Activated naive CD4-positive, alpha-beta T cell treated with anti-CD3 and anti-CD28 coated beads, Interleukin-2, amount 50 U/mL, for 72 hours (primary cell): ENCODE measurements at regions not wholly inside any gene's neighbourhood (a gene's known extent, or its start where the extent isn't known, plus 50 kb on each side); places are given as distances from the start of the nearest gene placed in this dataset.

Experiments
- ATAC-seq, 2 donors: fragments of 150-1000 bp; cut with Tn5 transposase; 2 replicates each; pipeline ENCODE4 v1.10.0; 2021; ENCODE audit warnings: mild to moderate bottlenecking in 2 of 2, moderate library complexity in 2 of 2
- DNase-seq, 2 donors: peaks; one replicate each; pipeline ENCODE4 v3.0.0; 2021 to 2022; ENCODE audit warnings: low spot score in 2 of 2
- H3K27ac Mint-ChIP-seq, 2 donors: one replicate each; pipeline ENCODE4 v1.8.0; 2022; ENCODE audit warnings: mild to moderate bottlenecking in 2 of 2, mixed read lengths in 2 of 2
- H3K36me3 Mint-ChIP-seq, 2 donors: one replicate each; pipeline ENCODE4 v1.8.0; 2022; ENCODE audit warnings: mixed read lengths in 2 of 2
- H3K9me3 Mint-ChIP-seq, 2 donors: one replicate each; pipeline ENCODE4 v1.8.0; 2022; ENCODE audit warnings: mixed read lengths in 2 of 2

- no peak overlapping the region for H3K27ac Mint-ChIP-seq
- H3K36me3 Mint-ChIP-seq, result peaks cover 0 to 5% of the 10 kb centered on the region in 2 donors
- ATAC-seq (peak in 1 of 2 donors; percentile 33), DNase-seq (no peak)
- peaks cover 0 to 23% of the 10 kb centered on the region in 2 donors for H3K9me3 Mint-ChIP-seq
Observed at GRCh38 chr12:91859347-91859746, 286.3 kb downstream of the BTG1 start.

GRCh38 chr12:91857813-91858542 lies 287.7 kb downstream of the BTG1 start:
- ATAC-seq, result no peak
- Mint-ChIP-seq H3K27ac (no peak overlapping the region), H3K36me3 (peaks cover 0 to 5% of the 10 kb centered on the region in 2 donors), H3K9me3 (peaks cover 0 to 20% of the 10 kb centered on the region in 2 donors)
- DNase-seq, result no peak

GRCh38 chr12:91854725-91855124 lies 290.9 kb downstream of the BTG1 start:
- Mint-ChIP-seq H3K9me3 (peaks cover 0 to 15% of the 10 kb centered on the region in 2 donors), H3K27ac (no peak overlapping the region), H3K36me3 (no peaks in the 10 kb centered on the region)
- ATAC-seq, result peak in 1 of 2 donors; percentile 37
- DNase-seq, result no peak

GRCh38 chr12:91853350-91854127 lies 292.1 kb downstream of the BTG1 start:
- ATAC-seq (no peak), DNase-seq (no peak)
- H3K27ac Mint-ChIP-seq, result no peak overlapping the region
- peaks cover 0 to 10% of the 10 kb centered on the region in 2 donors for H3K9me3 Mint-ChIP-seq
- H3K36me3 Mint-ChIP-seq, result no peaks in the 10 kb centered on the region

GRCh38 chr12:91852634-91853033 lies 293.0 kb downstream of the BTG1 start:
- H3K9me3 Mint-ChIP-seq, result peaks cover 0 to 7% of the 10 kb centered on the region in 2 donors
- H3K36me3 Mint-ChIP-seq, result no peaks in the 10 kb centered on the region
- H3K27ac Mint-ChIP-seq, result no peak overlapping the region
- DNase-seq (no peak), ATAC-seq (no peak)

- no peaks in the 10 kb centered on the region for H3K36me3 Mint-ChIP-seq
- peak; percentile 37 to 76 for ATAC-seq
- DNase-seq, result no peak
- no peak overlapping the region for H3K27ac Mint-ChIP-seq
- H3K9me3 Mint-ChIP-seq, result peaks cover 0 to 3% of the 10 kb centered on the region in 2 donors
Observed at GRCh38 chr12:91851741-91852477, 293.7 kb downstream of the BTG1 start.

GRCh38 chr12:91846466-91847055 lies 299.1 kb downstream of the BTG1 start:
- Mint-ChIP-seq H3K9me3 (peaks cover 8 to 10% of the 10 kb centered on the region in 2 donors), H3K27ac (no peak overlapping the region), H3K36me3 (peaks cover 11 to 35% of the 10 kb centered on the region in 2 donors)
- no peak for ATAC-seq
- DNase-seq, result no peak

GRCh38 chr12:91845365-91845764 lies 300.3 kb downstream of the BTG1 start:
- Mint-ChIP-seq H3K36me3 (peaks cover 17 to 35% of the 10 kb centered on the region in 2 donors), H3K9me3 (peaks cover 10 to 12% of the 10 kb centered on the region in 2 donors), H3K27ac (peak overlapping the region in 1 of 2 donors; percentile 41)
- DNase-seq, result no peak
- no peak for ATAC-seq

- Mint-ChIP-seq H3K36me3 (peaks cover 17 to 39% of the 10 kb centered on the region in 2 donors), H3K27ac (no peak overlapping the region), H3K9me3 (peaks cover 10 to 12% of the 10 kb centered on the region in 2 donors)
- peak; percentile 33 to 40 for ATAC-seq
- no peak for DNase-seq
Observed at GRCh38 chr12:91841822-91842221, 303.8 kb downstream of the BTG1 start.

- no peak overlapping the region for H3K27ac Mint-ChIP-seq
- ATAC-seq (no peak), DNase-seq (no peak)
- peaks cover 7 to 8% of the 10 kb centered on the region in 2 donors for H3K36me3 Mint-ChIP-seq
- H3K9me3 Mint-ChIP-seq, result peaks cover 6% of the 10 kb centered on the region in 2 donors
Observed at GRCh38 chr12:91836696-91837095, 308.9 kb downstream of the BTG1 start.

GRCh38 chr12:91836264-91836663 lies 309.4 kb downstream of the BTG1 start:
- Mint-ChIP-seq H3K36me3 (peaks cover 3 to 8% of the 10 kb centered on the region in 2 donors), H3K27ac (no peak overlapping the region), H3K9me3 (peaks cover 2 to 6% of the 10 kb centered on the region in 2 donors)
- no peak for DNase-seq
- peak in 1 of 2 donors; percentile 41 for ATAC-seq

GRCh38 chr12:91835693-91836092 lies 310.0 kb downstream of the BTG1 start:
- DNase-seq (no peak), ATAC-seq (no peak)
- H3K27ac Mint-ChIP-seq, result no peak overlapping the region
- H3K36me3 Mint-ChIP-seq, result peaks cover 0 to 8% of the 10 kb centered on the region in 2 donors
- H3K9me3 Mint-ChIP-seq, result peaks cover 0 to 6% of the 10 kb centered on the region in 2 donors

GRCh38 chr12:91833780-91834359 lies 311.8 kb downstream of the BTG1 start:
- H3K36me3 Mint-ChIP-seq, result peaks cover 0 to 8% of the 10 kb centered on the region in 2 donors
- DNase-seq, result no peak
- no peak overlapping the region for H3K27ac Mint-ChIP-seq
- H3K9me3 Mint-ChIP-seq, result peaks cover 0 to 6% of the 10 kb centered on the region in 2 donors
- ATAC-seq, result no peak

- Mint-ChIP-seq H3K27ac (no peak overlapping the region), H3K36me3 (no peaks in the 10 kb centered on the region), H3K9me3 (no peaks in the 10 kb centered on the region)
- ATAC-seq, result no peak
- no peak for DNase-seq
Observed at GRCh38 chr12:91825999-91826398, 319.6 kb downstream of the BTG1 start.

- ATAC-seq (no peak), DNase-seq (no peak)
- Mint-ChIP-seq H3K9me3 (no peaks in the 10 kb centered on the region), H3K36me3 (no peaks in the 10 kb centered on the region), H3K27ac (no peak overlapping the region)
Observed at GRCh38 chr12:91824991-91825390, 320.7 kb downstream of the BTG1 start.

- no peak for ATAC-seq
- Mint-ChIP-seq H3K27ac (peak overlapping the region in 1 of 2 donors; percentile 27), H3K36me3 (peaks cover 10 to 13% of the 10 kb centered on the region in 2 donors), H3K9me3 (peaks cover 0 to 4% of the 10 kb centered on the region in 2 donors)
- DNase-seq, result no peak
Observed at GRCh38 chr12:91819132-91819447, 326.6 kb downstream of the BTG1 start.
